Spleen (tissue), 7 donors: ENCODE measurements at regions not wholly inside any gene's neighbourhood (a gene's known extent, or its start where the extent isn't known, plus 50 kb on each side); places are given as distances from the start of the nearest gene placed in this dataset.

Experiments used
- CTCF ChIP-seq, 11 experiments: fragments of 200-600 bp in 7 of 11; fragments of 450-650 bp in 4 of 11; sonication (generic) in 4 of 11; IDR thresholded peaks in 8 of 11; conservative IDR thresholded peaks in 3 of 11; 1 replicate in 7 of 11; 2 replicates in 4 of 11; pipeline versions ENCODE4 v1.4.0 to v1.8.0; 2016 to 2021; ENCODE audit warnings: antibody characterized with exemption in 11 of 11, inconsistent platforms in 4 of 11, mild to moderate bottlenecking in 1 of 11
- POLR2A ChIP-seq, 3 donors: fragments of 450-650 bp; IDR thresholded peaks; one replicate each; pipeline ENCODE4 v1.5.1; 2017; ENCODE audit warnings: antibody characterized with exemption in 3 of 3, mild to moderate bottlenecking in 1 of 3
- donor health status: DM: no; HTN: no; CAD: no; lungs with moderate emphysema.
- donor health status: DM: no; HTN: no; CAD: no.
- donor health status: DM: no; HTN: no; CAD: no.

- no peak for TF ChIP-seq CTCF (IDR thresholded peaks at IDR 0.05 in 8 of 11, conservative IDR thresholded peaks at IDR 0.05 in 3 of 11)
- TF ChIP-seq POLR2A (IDR thresholded peaks at IDR 0.05), result no peak
Observed at GRCh38 chr7:118429141-118429540, 204.6 kb downstream of the ANKRD7 start.
